IgD-negative memory B cell (primary cell): ENCODE measurements at regions not wholly inside any gene's neighbourhood (a gene's known extent, or its start where the extent isn't known, plus 50 kb on each side); places are given as distances from the start of the nearest gene placed in this dataset.
A peak's percentile ranks its signal among the peaks of the same experiment; 100 is the strongest.

ENCODE experiments used
- H3K27ac Mint-ChIP-seq, 3 donors: one replicate each; pipeline ENCODE4 v1.8.0; 2020 to 2022; ENCODE audit warnings: mild to moderate bottlenecking in 3 of 3, mixed read lengths in 3 of 3, moderate library complexity in 1 of 3
- H3K27me3 Mint-ChIP-seq: one replicate; pipeline ENCODE4 v1.8.0; 2021; ENCODE audit warnings: mixed read lengths
- H3K36me3 Mint-ChIP-seq: one replicate; pipeline ENCODE4 v1.8.0; 2020; ENCODE audit warnings: mild to moderate bottlenecking, mixed read lengths
- H3K4me1 Mint-ChIP-seq, 3 donors: one replicate each; pipeline ENCODE4 v1.8.0; 2020 to 2022; ENCODE audit warnings: mixed read lengths in 3 of 3, mild to moderate bottlenecking in 1 of 3
- H3K4me3 Mint-ChIP-seq, 4 donors: one replicate each; pipeline ENCODE4 v1.8.0; 2020 to 2022; ENCODE audit warnings: mild to moderate bottlenecking in 4 of 4, mixed read lengths in 4 of 4, moderate library complexity in 3 of 4
- H3K9me3 Mint-ChIP-seq, 3 donors: one replicate each; pipeline ENCODE4 v1.8.0; 2020 to 2021; ENCODE audit warnings: mixed read lengths in 3 of 3, mild to moderate bottlenecking in 1 of 3

- H3K36me3 Mint-ChIP-seq = peaks cover 2% of the 10 kb centered on the region
- no peaks in the 10 kb centered on the region for H3K27me3 Mint-ChIP-seq
- no peaks in the 10 kb centered on the region for H3K4me1 Mint-ChIP-seq
- peaks cover 0 to 4% (median 2%) of the 10 kb centered on the region in 3 donors for H3K9me3 Mint-ChIP-seq
- H3K27ac Mint-ChIP-seq = no peak overlapping the region
- no peak overlapping the region for H3K4me3 Mint-ChIP-seq
These were observed 339.9 kb upstream of the RGMA start for GRCh38 chr15:93428807-93429351.

DNA sequence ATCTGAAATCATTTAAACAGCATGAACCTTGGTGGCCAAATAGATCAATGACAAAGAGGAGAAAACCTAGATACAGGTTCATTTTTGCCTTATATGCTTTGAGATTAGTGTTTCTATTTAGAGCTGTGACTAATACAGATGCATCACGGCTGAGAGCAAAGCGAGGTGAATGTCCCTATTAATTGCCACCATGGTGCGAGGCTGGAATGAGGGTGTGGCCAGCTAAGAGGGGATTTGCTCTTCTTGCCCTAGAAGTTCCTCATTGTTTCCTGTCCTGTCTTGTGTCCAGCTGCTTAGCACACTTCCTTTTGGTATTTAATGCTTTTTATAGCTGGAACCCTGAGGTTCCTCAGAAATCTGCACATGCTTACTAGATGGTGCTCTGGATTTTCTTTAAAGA, 339.1 kb upstream of the RGMA start:
- H3K4me3 Mint-ChIP-seq = no peak overlapping the region
- H3K27me3 Mint-ChIP-seq = no peaks in the 10 kb centered on the region
- H3K27ac Mint-ChIP-seq = no peak overlapping the region
- H3K36me3 Mint-ChIP-seq = peaks cover 2% of the 10 kb centered on the region
- peaks cover 0 to 4% (median under 1%) of the 10 kb centered on the region in 3 donors for H3K9me3 Mint-ChIP-seq
- no peaks in the 10 kb centered on the region for H3K4me1 Mint-ChIP-seq

DNA sequence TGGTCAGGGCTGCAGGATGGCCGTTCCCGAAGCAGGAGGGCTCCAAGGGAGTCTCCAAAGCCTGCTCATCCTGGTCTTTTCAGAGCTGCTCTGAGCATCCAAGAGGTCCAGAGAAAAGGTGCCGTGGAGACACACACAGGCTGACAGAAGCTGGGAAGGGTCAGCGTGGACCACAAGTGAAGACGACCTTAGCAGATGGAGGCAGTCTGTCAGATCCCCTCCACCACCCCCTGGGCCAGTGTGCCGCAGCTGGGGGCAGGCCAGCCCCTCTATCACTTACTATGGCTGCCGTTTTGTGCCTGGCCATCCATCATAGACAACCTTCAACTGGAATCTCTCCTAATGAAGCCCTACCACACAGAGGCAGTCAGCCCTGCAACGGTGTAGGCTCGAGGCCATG, 335.1 kb upstream of the RGMA start:
- H3K4me3 Mint-ChIP-seq = no peak overlapping the region
- H3K27me3 Mint-ChIP-seq = no peaks in the 10 kb centered on the region

GRCh38 chr15:93422476-93422875, 333.5 kb upstream of the RGMA start:
- H3K36me3 Mint-ChIP-seq = peaks cover 2% of the 10 kb centered on the region
- no peak overlapping the region for H3K27ac Mint-ChIP-seq
- H3K4me1 Mint-ChIP-seq = peaks cover 0 to 1% (median 0%) of the 10 kb centered on the region in 3 donors
- H3K27me3 Mint-ChIP-seq = no peaks in the 10 kb centered on the region
- no peak overlapping the region for H3K4me3 Mint-ChIP-seq
- peaks cover 0 to 4% (median 1%) of the 10 kb centered on the region in 3 donors for H3K9me3 Mint-ChIP-seq

More for the DNA sequence above, 335.1 kb upstream of the RGMA start:
- peaks cover 0 to 1% (median 0%) of the 10 kb centered on the region in 3 donors for H3K4me1 Mint-ChIP-seq
- no peak overlapping the region for H3K27ac Mint-ChIP-seq
- peaks cover 2% of the 10 kb centered on the region for H3K36me3 Mint-ChIP-seq
- peaks cover 0 to 4% (median 1%) of the 10 kb centered on the region in 3 donors for H3K9me3 Mint-ChIP-seq

DNA sequence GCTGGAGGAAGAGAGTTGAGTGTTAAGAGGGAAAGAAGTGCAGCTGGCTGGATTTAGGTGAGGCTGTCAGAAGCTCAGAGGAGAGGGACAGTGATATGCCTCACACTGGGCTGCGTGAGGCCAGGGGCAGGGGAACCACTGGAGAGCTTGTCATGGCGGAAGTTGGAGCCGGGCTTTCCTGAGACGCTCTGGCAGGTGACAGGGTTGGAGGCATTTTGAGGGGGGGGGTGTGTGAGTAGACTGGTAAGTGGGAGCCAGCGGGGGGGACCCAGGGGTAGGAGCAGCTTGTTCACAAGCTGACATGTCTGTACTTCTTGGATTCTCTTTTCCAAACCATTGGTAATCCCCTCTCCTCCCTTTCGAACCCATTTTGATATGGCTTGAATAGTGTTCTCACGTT, 331.5 kb upstream of the RGMA start:
- Mint-ChIP-seq H3K27me3 (no peaks in the 10 kb centered on the region), H3K4me3 (no peak overlapping the region), H3K36me3 (peaks cover 2% of the 10 kb centered on the region), H3K9me3 (peaks cover 0 to 1% (median 0%) of the 10 kb centered on the region in 3 donors), H3K27ac (peak overlapping the region in 1 of 3 donors; percentile 54), H3K4me1 (peaks cover 0 to 1% (median 0%) of the 10 kb centered on the region in 3 donors)

GRCh38 chr15:93420050-93420452, 331.0 kb upstream of the RGMA start:
- Mint-ChIP-seq H3K9me3 (peaks cover 0 to 1% (median 0%) of the 10 kb centered on the region in 3 donors), H3K4me3 (no peak overlapping the region), H3K36me3 (peaks cover 2% of the 10 kb centered on the region), H3K4me1 (peaks cover 0 to 1% (median 0%) of the 10 kb centered on the region in 3 donors), H3K27me3 (no peaks in the 10 kb centered on the region), H3K27ac (peak overlapping the region in 1 of 3 donors; percentile 54)

- H3K27me3 Mint-ChIP-seq = no peaks in the 10 kb centered on the region
- H3K9me3 Mint-ChIP-seq = peaks cover 0 to 1% (median 0%) of the 10 kb centered on the region in 3 donors
- no peak overlapping the region for H3K4me3 Mint-ChIP-seq
- no peak overlapping the region for H3K27ac Mint-ChIP-seq
- no peaks in the 10 kb centered on the region for H3K36me3 Mint-ChIP-seq
- peaks cover 0 to 1% (median 0%) of the 10 kb centered on the region in 3 donors for H3K4me1 Mint-ChIP-seq
These were observed 329.6 kb upstream of the RGMA start for GRCh38 chr15:93418566-93418965.

- H3K9me3 Mint-ChIP-seq = peaks cover 0 to 3% (median 0%) of the 10 kb centered on the region in 3 donors
- H3K27me3 Mint-ChIP-seq = no peaks in the 10 kb centered on the region
- peaks cover 0 to 1% (median 0%) of the 10 kb centered on the region in 3 donors for H3K4me1 Mint-ChIP-seq
- H3K36me3 Mint-ChIP-seq = no peaks in the 10 kb centered on the region
- no peak overlapping the region for H3K4me3 Mint-ChIP-seq
- H3K27ac Mint-ChIP-seq = no peak overlapping the region
These were observed 328.6 kb upstream of the RGMA start for GRCh38 chr15:93417631-93418030.

DNA sequence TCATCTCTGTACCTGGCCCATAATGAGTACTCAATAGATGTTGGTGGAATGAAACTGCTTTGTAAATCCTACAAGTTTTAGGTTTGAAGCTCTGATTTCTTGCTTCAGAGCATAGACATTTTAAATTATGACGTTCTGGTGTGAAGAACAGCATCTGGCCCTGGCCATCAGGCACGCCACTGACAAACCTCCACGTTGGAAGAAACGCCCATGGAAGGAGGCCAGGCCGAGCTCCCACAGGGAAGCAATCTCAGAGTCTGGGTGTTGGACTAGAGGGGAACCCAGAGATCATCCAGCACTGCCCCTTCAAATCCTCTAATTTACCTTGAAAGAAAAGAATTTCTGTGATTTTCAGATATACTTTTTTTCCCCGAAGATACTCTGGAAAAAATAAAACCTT, 328.1 kb upstream of the RGMA start:
- no peaks in the 10 kb centered on the region for H3K27me3 Mint-ChIP-seq
- H3K4me1 Mint-ChIP-seq = peaks cover 0 to 1% (median 0%) of the 10 kb centered on the region in 3 donors
- no peak overlapping the region for H3K27ac Mint-ChIP-seq
- peaks cover 0 to 3% (median 0%) of the 10 kb centered on the region in 3 donors for H3K9me3 Mint-ChIP-seq
- no peaks in the 10 kb centered on the region for H3K36me3 Mint-ChIP-seq
- no peak overlapping the region for H3K4me3 Mint-ChIP-seq

- no peak overlapping the region for H3K27ac Mint-ChIP-seq
- H3K27me3 Mint-ChIP-seq = no peaks in the 10 kb centered on the region
- H3K4me3 Mint-ChIP-seq = no peak overlapping the region
- peaks cover 0 to 2% (median 0%) of the 10 kb centered on the region in 3 donors for H3K9me3 Mint-ChIP-seq
- peaks cover 0 to 1% (median 0%) of the 10 kb centered on the region in 3 donors for H3K4me1 Mint-ChIP-seq
- H3K36me3 Mint-ChIP-seq = no peaks in the 10 kb centered on the region
These were observed 326.6 kb upstream of the RGMA start for GRCh38 chr15:93415576-93415975.

DNA sequence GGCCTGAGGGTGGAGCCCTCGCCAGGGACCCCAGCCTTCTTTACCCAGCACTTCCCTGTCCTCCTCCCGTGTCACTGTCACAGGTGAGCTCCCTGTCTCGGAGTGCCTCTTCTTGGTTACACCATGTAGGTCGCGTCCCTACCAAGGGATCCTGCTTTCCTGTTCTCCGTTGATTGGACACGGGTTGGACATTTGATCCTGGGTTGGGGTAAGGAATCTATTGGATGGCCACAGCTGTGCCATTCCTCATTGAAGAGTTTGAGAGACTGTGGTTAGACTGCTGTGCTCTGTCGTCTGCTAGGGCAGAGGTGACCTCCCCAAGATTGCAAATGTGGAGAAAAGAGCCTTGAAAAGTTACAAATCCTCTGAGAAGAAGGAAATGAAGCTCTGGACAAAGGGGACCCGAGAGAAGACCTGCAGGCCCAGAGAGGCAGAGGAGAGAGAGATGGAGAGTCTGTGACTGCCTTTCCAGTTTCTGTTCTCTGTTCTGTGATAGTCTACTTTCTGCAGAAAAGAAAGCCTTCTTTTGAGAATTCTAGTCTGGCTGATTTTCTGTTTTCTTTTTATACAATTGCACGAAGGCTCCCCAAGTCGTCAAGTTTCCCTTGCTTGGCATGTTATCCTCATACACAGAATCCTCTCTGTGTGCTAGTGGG, 325.7 kb upstream of the RGMA start:
- no peak overlapping the region for H3K27ac Mint-ChIP-seq
- H3K4me1 Mint-ChIP-seq = peaks cover 0 to 1% (median 0%) of the 10 kb centered on the region in 3 donors
- no peak overlapping the region for H3K4me3 Mint-ChIP-seq
- peaks cover 0 to 2% (median 0%) of the 10 kb centered on the region in 3 donors for H3K9me3 Mint-ChIP-seq
- H3K27me3 Mint-ChIP-seq = no peaks in the 10 kb centered on the region
- no peaks in the 10 kb centered on the region for H3K36me3 Mint-ChIP-seq

DNA sequence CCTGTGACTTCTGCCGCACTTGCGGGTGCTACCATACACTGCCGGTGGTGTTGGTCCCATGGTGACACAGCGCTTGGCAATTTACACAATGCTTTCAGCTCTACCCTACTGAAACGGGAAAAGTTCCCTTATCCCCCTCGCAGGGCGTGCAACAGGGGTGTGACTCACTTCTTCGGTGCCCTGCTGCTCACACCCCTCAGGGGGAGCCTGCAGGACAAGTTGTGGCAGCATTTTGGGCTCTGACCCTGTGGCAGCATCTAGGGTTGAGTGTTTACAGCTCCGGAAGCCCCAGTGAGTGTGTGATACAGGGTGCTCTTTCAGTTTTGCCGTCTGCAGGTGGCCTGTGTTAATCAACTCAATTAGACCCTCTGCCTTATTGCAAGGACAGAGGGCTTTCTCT, 324.7 kb upstream of the RGMA start:
- no peaks in the 10 kb centered on the region for H3K4me1 Mint-ChIP-seq
- H3K4me3 Mint-ChIP-seq = no peak overlapping the region
- no peaks in the 10 kb centered on the region for H3K36me3 Mint-ChIP-seq
- peaks cover 0 to 2% (median 0%) of the 10 kb centered on the region in 3 donors for H3K9me3 Mint-ChIP-seq
- H3K27ac Mint-ChIP-seq = no peak overlapping the region
- no peaks in the 10 kb centered on the region for H3K27me3 Mint-ChIP-seq

DNA sequence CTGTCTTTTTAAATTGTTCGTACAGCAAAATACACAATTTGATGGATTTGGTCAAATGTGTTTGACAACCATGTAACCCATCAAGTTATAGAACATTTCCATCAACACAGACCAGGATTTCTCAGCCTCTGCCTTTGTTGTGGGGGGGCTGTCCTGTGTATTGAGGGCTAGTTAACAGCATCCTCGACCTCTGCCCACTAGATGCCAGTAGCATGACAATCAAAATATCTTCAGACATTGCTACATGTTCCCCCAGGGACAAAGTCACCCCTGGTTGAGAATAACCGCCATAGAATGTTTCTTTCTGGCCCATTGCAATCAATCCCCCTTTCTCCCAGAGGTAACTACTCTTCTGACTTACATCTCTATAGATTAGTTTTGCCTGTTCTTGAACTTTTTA, 310.1 kb upstream of the RGMA start:
- Mint-ChIP-seq H3K36me3 (peaks cover 2% of the 10 kb centered on the region), H3K4me3 (no peak overlapping the region), H3K27ac (peak overlapping the region in 1 of 3 donors; percentile 32), H3K4me1 (no peaks in the 10 kb centered on the region), H3K9me3 (peaks cover 0 to 6% (median 6%) of the 10 kb centered on the region in 3 donors), H3K27me3 (peaks cover 4% of the 10 kb centered on the region)

- no peaks in the 10 kb centered on the region for H3K4me1 Mint-ChIP-seq
- no peak overlapping the region for H3K4me3 Mint-ChIP-seq
- no peak overlapping the region for H3K27ac Mint-ChIP-seq
- H3K27me3 Mint-ChIP-seq = no peaks in the 10 kb centered on the region
- peaks cover 0 to 12% (median 0%) of the 10 kb centered on the region in 3 donors for H3K9me3 Mint-ChIP-seq
- H3K36me3 Mint-ChIP-seq = no peaks in the 10 kb centered on the region
These were observed 300.2 kb upstream of the RGMA start for GRCh38 chr15:93389211-93389610.

DNA sequence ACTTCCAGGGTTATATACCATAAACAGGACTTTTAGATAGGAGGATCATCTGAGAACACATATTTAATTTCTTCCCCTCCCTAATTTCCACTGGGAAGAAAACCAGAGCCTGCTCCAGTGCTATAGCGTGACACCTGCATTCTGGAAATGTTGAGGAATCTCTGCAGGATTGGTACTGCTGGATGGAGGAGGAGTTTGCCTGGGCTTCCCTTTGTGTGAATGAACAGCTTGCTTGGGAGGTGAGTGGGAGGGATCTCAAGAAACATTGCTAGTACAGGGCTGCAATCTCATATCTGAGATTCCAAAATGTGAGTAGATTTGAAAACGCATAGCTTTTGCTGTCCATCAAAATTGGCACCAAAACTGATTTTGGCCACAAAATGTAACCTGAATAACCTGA, 295.9 kb upstream of the RGMA start:
- H3K36me3 Mint-ChIP-seq = no peaks in the 10 kb centered on the region
- H3K27me3 Mint-ChIP-seq = no peaks in the 10 kb centered on the region
- no peak overlapping the region for H3K4me3 Mint-ChIP-seq
- H3K27ac Mint-ChIP-seq = no peak overlapping the region
- H3K4me1 Mint-ChIP-seq = no peaks in the 10 kb centered on the region
- H3K9me3 Mint-ChIP-seq = no peaks in the 10 kb centered on the region
